ENCODE measurements at regions not wholly inside any gene's neighbourhood (a gene's known extent, or its start where the extent isn't known, plus 50 kb on each side); places are given as distances from the start of the nearest gene placed in this dataset.
"Not testable (repeated sequence)": the region's sequence is repeated elsewhere in the genome, so short reads cannot be mapped to it uniquely, and the experiment has no call there.

DNA sequence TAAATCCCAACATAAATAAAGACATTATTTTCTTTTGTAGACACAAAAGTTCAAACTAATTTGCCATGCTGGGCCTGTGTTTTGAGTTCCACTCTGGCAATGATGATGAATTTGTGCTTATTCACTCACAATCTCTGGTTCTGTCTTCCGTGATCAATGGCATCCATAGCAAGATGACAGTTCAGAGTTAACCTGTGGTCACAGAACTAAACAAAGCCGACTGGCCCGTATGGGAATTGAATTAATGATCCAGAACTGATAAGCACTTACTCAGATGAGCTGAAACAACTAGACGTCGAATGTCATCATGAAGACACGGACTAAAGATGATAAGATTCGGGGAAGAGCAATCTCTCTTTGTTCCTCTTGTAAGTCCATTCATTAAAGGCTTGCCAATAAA is 81.6 kb downstream of the CAPZA3 start:
- Histone ChIP-seq H3K4me3 (ENCODE audit: low read length) (no peak overlapping the region), H3K9me3 (replicated peaks; ENCODE audit: low read length) (no peaks in the 10 kb centered on the region), H3K9ac (ENCODE audit: low read depth, low read length) (no peak overlapping the region), H3K27me3 (ENCODE audit: control insufficient read depth, insufficient read depth, low read length) (no peaks in the 10 kb centered on the region), H3K4me1 (ENCODE audit: control insufficient read depth, insufficient read depth, low read length) (no peaks in the 10 kb centered on the region), H3K36me3 (ENCODE audit: insufficient read depth, low read length) (no peaks in the 10 kb centered on the region), H3K4me2 (ENCODE audit: low read length) (no peak overlapping the region)

DNA sequence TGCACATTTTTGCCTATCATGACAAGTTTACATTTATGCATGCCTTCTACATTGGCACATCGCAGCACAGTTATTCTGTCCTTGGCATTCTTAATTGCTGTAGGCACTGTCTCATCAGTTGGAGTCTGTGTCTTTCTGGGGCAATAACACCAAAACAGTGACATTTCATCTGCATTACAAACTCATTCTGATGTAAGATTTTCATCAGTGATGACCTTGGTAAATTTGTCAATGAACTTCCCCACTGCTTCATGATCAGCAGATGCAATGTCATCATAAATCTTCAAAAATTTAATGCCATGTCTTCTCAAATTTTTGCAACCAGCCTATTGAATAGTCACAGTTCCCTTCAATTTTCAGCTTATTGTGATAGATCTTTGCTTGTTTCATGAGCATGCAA is 85.5 kb downstream of the CAPZA3 start:
- H3K4me1 ChIP-seq (ENCODE audit: control insufficient read depth, insufficient read depth, low read length), result no peaks in the 10 kb centered on the region
- no peaks in the 10 kb centered on the region for H3K36me3 ChIP-seq (ENCODE audit: insufficient read depth, low read length)
- H3K4me2 ChIP-seq (ENCODE audit: low read length), result no peak overlapping the region
- no peak overlapping the region for H3K4me3 ChIP-seq (ENCODE audit: low read length)
- no peak overlapping the region for H3K9ac ChIP-seq (ENCODE audit: low read depth, low read length)
- no peaks in the 10 kb centered on the region for H3K9me3 ChIP-seq (replicated peaks; ENCODE audit: low read length)
- no peaks in the 10 kb centered on the region for H3K27me3 ChIP-seq (ENCODE audit: control insufficient read depth, insufficient read depth, low read length)

DNA sequence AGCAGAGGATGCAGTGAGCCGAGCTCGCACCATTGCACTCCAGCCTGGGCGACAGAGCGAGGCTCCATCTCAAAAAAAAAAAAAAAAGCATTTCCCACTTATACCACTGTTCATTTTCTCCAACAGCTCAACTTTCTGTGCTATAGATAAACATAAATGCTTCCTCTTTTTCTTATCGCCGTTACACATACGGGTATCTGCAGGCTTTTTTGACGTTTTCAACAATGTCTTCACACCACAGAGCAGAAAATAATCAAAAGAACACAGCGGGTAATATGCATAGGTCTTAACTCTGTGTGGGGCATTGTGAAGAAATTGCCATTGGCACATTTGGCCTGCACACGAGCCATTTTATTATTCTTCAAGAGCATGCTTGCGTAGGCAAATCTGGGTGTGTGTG is 86.4 kb downstream of the CAPZA3 start:
- no peak overlapping the region for H3K4me2 ChIP-seq (ENCODE audit: low read length)
- no peaks in the 10 kb centered on the region for H3K4me1 ChIP-seq (ENCODE audit: control insufficient read depth, insufficient read depth, low read length)
- no peaks in the 10 kb centered on the region for H3K36me3 ChIP-seq (ENCODE audit: insufficient read depth, low read length)
- no peaks in the 10 kb centered on the region for H3K27me3 ChIP-seq (ENCODE audit: control insufficient read depth, insufficient read depth, low read length)
- no peaks in the 10 kb centered on the region for H3K9me3 ChIP-seq (replicated peaks; ENCODE audit: low read length)
- no peak overlapping the region for H3K9ac ChIP-seq (ENCODE audit: low read depth, low read length)
- no peak overlapping the region for H3K4me3 ChIP-seq (ENCODE audit: low read length)

DNA sequence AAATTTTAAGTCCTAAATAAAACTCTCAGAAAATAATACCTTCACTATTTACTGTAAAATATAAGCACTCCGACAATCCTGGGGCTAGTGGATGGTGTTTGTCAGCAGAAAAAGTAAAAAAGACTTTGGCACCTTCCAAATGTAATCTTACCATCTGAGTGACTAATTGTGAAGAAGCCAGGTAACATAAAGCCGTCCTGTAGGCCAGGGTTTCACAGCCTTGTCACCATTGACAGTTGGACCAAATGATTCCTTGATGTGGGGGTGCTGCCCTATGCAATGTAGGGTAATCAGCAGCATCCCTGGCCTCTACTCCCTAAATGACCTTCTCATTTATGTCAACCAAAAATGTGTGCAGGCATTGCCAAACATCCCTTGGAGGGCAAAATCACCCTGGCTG is 87.2 kb downstream of the CAPZA3 start:
- Histone ChIP-seq H3K9ac (ENCODE audit: low read depth, low read length) (no peak overlapping the region), H3K36me3 (ENCODE audit: insufficient read depth, low read length) (no peaks in the 10 kb centered on the region), H3K9me3 (replicated peaks; ENCODE audit: low read length) (no peaks in the 10 kb centered on the region), H3K4me2 (ENCODE audit: low read length) (no peak overlapping the region), H3K4me3 (ENCODE audit: low read length) (no peak overlapping the region), H3K27me3 (ENCODE audit: control insufficient read depth, insufficient read depth, low read length) (no peaks in the 10 kb centered on the region), H3K4me1 (ENCODE audit: control insufficient read depth, insufficient read depth, low read length) (no peaks in the 10 kb centered on the region)

DNA sequence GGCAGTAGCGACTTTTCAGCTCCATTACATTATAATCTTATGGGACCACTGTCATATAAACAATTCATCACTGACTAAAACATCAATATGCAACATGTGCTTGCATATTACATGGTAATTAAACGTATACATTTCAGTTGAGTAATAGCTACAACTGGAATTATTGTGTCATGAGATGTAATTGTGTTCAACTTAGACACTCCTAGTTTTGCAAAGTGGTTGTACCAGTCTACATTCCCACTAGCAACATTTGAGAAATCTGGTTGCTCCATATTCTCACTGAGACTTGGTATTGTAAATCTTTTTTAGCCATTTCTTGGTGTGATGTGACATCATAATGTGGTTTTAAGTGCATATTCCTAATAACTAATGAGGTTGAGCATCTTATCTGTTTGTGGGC is 90.0 kb downstream of the CAPZA3 start:
- Histone ChIP-seq H3K9ac (ENCODE audit: low read depth, low read length) (no peak overlapping the region), H3K4me3 (ENCODE audit: low read length) (no peak overlapping the region), H3K9me3 (replicated peaks; ENCODE audit: low read length) (no peaks in the 10 kb centered on the region), H3K36me3 (ENCODE audit: insufficient read depth, low read length) (no peaks in the 10 kb centered on the region), H3K4me2 (ENCODE audit: low read length) (no peak overlapping the region), H3K27me3 (ENCODE audit: control insufficient read depth, insufficient read depth, low read length) (no peaks in the 10 kb centered on the region), H3K4me1 (ENCODE audit: control insufficient read depth, insufficient read depth, low read length) (no peaks in the 10 kb centered on the region)

DNA sequence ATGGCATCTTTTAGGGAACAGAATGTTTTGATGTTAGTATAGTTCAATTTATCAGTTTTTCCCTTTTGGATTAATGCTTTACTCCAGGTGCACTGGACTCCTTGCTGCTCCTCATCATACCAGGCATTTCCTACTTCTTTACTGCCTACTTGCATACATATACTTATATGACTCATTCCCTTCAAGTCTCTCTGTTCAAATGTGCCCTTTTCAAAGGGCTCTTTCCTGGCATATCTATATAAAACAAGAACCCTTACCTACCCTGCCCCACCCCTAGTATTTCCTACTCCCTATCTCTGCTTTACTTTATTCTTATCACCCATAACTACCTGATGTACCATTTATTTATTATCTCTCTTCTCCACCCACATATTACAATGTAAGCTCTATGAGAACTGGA is 90.6 kb downstream of the CAPZA3 start:
- no peak overlapping the region for H3K9ac ChIP-seq (ENCODE audit: low read depth, low read length)
- H3K27me3 ChIP-seq (ENCODE audit: control insufficient read depth, insufficient read depth, low read length), result no peaks in the 10 kb centered on the region
- no peak overlapping the region for H3K4me3 ChIP-seq (ENCODE audit: low read length)
- H3K9me3 ChIP-seq (replicated peaks; ENCODE audit: low read length), result no peaks in the 10 kb centered on the region
- no peak overlapping the region for H3K4me2 ChIP-seq (ENCODE audit: low read length)
- H3K36me3 ChIP-seq (ENCODE audit: insufficient read depth, low read length), result no peaks in the 10 kb centered on the region
- H3K4me1 ChIP-seq (ENCODE audit: control insufficient read depth, insufficient read depth, low read length), result no peaks in the 10 kb centered on the region

DNA sequence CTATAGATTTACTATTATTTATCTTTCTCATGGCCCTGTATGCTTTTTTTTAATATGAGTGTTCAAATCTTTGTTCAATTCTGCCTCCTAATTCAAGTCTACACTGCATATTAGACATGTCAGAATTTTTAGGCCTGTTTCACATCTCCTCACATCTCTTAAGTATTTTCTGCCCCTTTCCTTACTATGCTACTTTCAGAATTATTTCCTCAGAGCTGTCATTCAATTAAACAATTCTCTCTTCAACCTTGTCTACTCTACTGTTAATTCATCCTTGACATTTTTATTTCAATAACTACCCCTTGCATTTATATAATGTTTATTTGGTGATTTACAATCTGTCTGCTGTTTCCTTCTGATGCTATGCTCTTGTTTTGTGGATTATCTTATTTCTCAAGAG is 91.1 kb downstream of the CAPZA3 start:
- Histone ChIP-seq H3K36me3 (ENCODE audit: insufficient read depth, low read length) (no peaks in the 10 kb centered on the region), H3K9ac (ENCODE audit: low read depth, low read length) (no peak overlapping the region), H3K27me3 (ENCODE audit: control insufficient read depth, insufficient read depth, low read length) (no peaks in the 10 kb centered on the region), H3K4me3 (ENCODE audit: low read length) (no peak overlapping the region), H3K4me2 (ENCODE audit: low read length) (no peak overlapping the region), H3K4me1 (ENCODE audit: control insufficient read depth, insufficient read depth, low read length) (no peaks in the 10 kb centered on the region), H3K9me3 (replicated peaks; ENCODE audit: low read length) (no peaks in the 10 kb centered on the region)

DNA sequence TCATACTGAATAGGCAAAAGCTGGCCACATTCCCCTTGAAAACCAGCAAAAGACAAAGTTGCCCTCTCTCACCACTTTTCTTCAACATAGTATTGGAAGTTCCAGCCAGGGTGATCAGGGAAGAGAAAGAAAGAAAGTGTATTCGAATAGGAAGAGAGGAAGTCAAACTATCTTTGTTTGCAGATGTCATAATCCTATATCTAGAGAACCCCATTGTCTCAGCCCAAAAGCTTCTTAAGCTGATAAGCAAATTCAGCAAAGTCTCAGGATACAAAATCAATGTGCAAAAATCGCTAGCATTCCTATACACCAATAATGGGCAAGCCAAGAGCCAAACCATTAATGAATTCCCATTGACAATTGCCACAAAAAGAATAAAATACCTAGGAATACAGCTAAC is 95.0 kb downstream of the CAPZA3 start:
- H3K4me2 ChIP-seq (ENCODE audit: low read length); H3K4me3 ChIP-seq (ENCODE audit: low read length); H3K9ac ChIP-seq (ENCODE audit: low read depth, low read length); H3K4me1 ChIP-seq (ENCODE audit: control insufficient read depth, insufficient read depth, low read length); H3K36me3 ChIP-seq (ENCODE audit: insufficient read depth, low read length); H3K27me3 ChIP-seq (ENCODE audit: control insufficient read depth, insufficient read depth, low read length); H3K9me3 ChIP-seq (replicated peaks; ENCODE audit: low read length): not testable (repeated sequence)

DNA sequence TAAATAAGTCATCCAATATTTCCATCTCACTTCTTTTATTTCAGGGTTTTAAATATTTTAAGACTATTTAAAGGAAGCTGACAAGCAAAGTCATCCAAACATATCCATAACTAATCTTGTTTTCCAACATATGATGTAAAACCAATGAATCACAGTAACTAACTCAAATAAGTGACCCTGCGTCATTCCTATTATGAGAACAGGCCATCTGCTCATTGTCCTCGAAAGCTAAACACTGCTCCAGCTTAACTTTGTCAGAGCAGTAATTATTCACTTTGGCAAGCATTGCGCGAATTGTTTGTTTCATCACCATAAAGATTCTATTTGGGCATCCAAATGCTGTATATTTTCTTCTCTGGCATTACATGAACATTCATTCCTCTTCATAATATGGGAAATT is 99.1 kb downstream of the CAPZA3 start:
- H3K9ac ChIP-seq (ENCODE audit: low read depth, low read length), result no peak overlapping the region
- no peaks in the 10 kb centered on the region for H3K27me3 ChIP-seq (ENCODE audit: control insufficient read depth, insufficient read depth, low read length)
- no peaks in the 10 kb centered on the region for H3K9me3 ChIP-seq (replicated peaks; ENCODE audit: low read length)
- H3K36me3 ChIP-seq (ENCODE audit: insufficient read depth, low read length), result no peaks in the 10 kb centered on the region
- H3K4me2 ChIP-seq (ENCODE audit: low read length), result no peak overlapping the region
- no peaks in the 10 kb centered on the region for H3K4me1 ChIP-seq (ENCODE audit: control insufficient read depth, insufficient read depth, low read length)
- H3K4me3 ChIP-seq (ENCODE audit: low read length), result no peak overlapping the region

DNA sequence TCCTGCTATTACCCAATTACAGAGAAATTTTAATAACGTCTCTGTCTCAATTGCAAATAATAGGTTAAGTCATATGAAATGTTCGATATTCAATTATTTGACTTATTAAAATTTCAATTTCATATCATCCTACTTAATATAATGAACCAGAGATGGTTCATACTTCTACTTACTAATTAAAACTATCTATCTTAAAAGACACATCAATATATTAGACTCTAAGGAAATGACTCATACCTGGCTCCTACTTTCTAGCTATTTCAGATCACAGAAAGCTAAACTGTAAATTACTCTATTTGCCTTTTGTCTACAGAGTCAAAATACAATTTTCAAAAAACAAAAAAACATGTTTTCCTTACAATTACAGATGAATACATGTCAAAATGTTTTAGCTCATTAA is 99.6 kb downstream of the CAPZA3 start:
- H3K4me1 ChIP-seq (ENCODE audit: control insufficient read depth, insufficient read depth, low read length), result no peaks in the 10 kb centered on the region

DNA sequence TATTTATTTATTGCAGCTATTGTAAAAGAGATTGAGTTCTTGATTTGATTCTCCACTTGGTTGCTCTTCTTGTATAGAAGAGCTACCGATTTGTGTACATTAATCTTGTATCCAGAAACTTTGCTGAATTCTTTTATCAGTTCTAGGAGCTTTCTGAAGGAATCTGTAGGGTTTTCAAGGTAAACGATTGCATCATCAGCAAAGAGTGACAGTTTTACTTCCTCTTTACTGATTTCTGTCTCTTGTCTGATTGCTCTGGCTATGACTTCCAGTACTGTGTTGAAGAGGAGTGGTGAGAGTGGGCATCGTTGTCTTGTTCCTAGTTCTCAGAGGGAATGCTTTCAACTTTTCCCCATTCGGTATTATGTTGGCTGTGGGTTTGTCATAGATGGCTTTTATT is 103.1 kb downstream of the CAPZA3 start:
- not testable (repeated sequence) for H3K4me1 ChIP-seq (ENCODE audit: control insufficient read depth, insufficient read depth, low read length); H3K9ac ChIP-seq (ENCODE audit: low read depth, low read length); H3K27me3 ChIP-seq (ENCODE audit: control insufficient read depth, insufficient read depth, low read length); H3K36me3 ChIP-seq (ENCODE audit: insufficient read depth, low read length); H3K4me3 ChIP-seq (ENCODE audit: low read length); H3K4me2 ChIP-seq (ENCODE audit: low read length); H3K9me3 ChIP-seq (replicated peaks; ENCODE audit: low read length)

More for the DNA sequence above, 99.6 kb downstream of the CAPZA3 start:
- H3K36me3 ChIP-seq (ENCODE audit: insufficient read depth, low read length), result no peaks in the 10 kb centered on the region
- no peaks in the 10 kb centered on the region for H3K9me3 ChIP-seq (replicated peaks; ENCODE audit: low read length)
- H3K27me3 ChIP-seq (ENCODE audit: control insufficient read depth, insufficient read depth, low read length), result no peaks in the 10 kb centered on the region
- no peak overlapping the region for H3K9ac ChIP-seq (ENCODE audit: low read depth, low read length)
- no peak overlapping the region for H3K4me3 ChIP-seq (ENCODE audit: low read length)
- H3K4me2 ChIP-seq (ENCODE audit: low read length), result no peak overlapping the region

DNA sequence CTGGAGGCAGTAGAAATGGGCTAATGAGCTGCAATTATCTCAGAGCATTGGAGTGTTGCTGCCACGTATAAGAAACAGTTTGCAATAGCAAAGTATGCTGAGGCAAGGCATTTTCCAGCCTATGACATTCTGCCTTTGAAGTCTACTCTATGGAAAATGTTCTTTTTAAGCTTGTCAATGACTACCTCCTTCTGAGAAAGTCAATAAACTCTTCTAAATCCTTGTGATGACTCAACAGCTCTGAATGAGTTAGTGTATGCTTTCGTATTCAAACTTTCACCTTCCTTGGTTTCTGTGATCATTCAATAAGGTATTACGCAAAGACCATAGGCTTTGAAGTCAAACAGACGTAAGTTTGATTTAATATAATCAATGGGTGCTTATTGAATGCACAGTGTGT is 111.2 kb downstream of the CAPZA3 start:
- Histone ChIP-seq H3K9ac (ENCODE audit: low read depth, low read length) (no peak overlapping the region), H3K9me3 (replicated peaks; ENCODE audit: low read length) (no peaks in the 10 kb centered on the region), H3K4me3 (ENCODE audit: low read length) (no peak overlapping the region), H3K36me3 (ENCODE audit: insufficient read depth, low read length) (no peaks in the 10 kb centered on the region), H3K4me2 (ENCODE audit: low read length) (no peak overlapping the region), H3K27me3 (ENCODE audit: control insufficient read depth, insufficient read depth, low read length) (no peaks in the 10 kb centered on the region), H3K4me1 (ENCODE audit: control insufficient read depth, insufficient read depth, low read length) (no peaks in the 10 kb centered on the region)

DNA sequence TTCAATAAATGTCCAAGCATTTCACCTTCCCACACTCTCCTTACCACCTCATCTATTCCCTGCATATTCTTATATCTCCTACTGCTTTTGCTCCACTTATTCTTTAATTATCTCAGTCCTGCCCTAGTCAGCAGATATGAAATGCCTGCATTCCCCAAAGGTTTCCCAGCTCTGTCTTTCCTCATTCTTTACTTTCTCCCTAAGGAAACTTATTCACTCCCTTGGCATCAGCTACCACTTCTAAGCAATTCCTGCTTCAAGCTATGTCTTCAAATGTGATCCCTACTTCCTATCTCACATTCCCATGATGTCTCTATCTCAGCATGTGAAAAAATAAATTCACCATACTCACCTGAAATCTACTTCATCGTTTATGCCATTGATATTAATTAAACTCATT is 111.8 kb downstream of the CAPZA3 start:
- Histone ChIP-seq H3K9ac (ENCODE audit: low read depth, low read length) (no peak overlapping the region), H3K36me3 (ENCODE audit: insufficient read depth, low read length) (no peaks in the 10 kb centered on the region), H3K4me2 (ENCODE audit: low read length) (no peak overlapping the region), H3K4me3 (ENCODE audit: low read length) (no peak overlapping the region), H3K27me3 (ENCODE audit: control insufficient read depth, insufficient read depth, low read length) (no peaks in the 10 kb centered on the region), H3K9me3 (replicated peaks; ENCODE audit: low read length) (no peaks in the 10 kb centered on the region), H3K4me1 (ENCODE audit: control insufficient read depth, insufficient read depth, low read length) (no peaks in the 10 kb centered on the region)
